Renal pelvis (tissue), 1 donor: ENCODE measurements at regions not wholly inside any gene's neighbourhood (a gene's known extent, or its start where the extent isn't known, plus 50 kb on each side); places are given as distances from the start of the nearest gene placed in this dataset.
"Not testable (repeated sequence)": the region's sequence is repeated elsewhere in the genome, so short reads cannot be mapped to it uniquely, and the experiment has no call there.

ENCODE experiments used
- DNase-seq: peaks from one replicate; pipeline ENCODE4 v3.0.0-alpha.2; 2013

DNA sequence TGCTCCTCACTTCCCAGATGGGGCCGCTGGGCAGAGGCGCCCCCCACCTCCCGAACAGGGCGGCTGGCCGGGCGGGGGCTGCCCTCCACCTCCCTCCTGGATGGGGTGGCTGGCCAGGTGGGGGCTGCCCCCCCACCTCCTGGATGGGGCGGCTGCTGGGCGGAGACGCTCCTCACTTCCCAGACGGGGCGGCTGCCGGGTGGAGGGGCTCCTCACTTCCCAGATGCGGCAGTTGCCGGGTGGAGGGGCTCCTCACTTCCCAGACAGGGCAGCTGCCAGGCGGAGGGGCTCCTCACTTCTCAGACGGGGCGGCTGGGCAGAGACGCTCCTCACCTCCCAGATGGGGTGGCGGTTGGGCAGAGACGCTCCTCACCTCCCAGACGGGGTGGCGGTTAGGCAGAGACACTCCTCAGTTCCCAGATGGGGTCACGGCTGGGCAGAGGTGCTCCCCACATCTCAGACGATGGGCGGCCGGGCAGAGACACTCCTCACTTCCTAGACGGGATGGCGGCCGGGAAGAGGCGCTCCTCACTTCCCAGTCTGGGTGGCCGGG, 428.8 kb downstream of the FGF13 start:
- not testable (repeated sequence) for DNase-seq

DNA sequence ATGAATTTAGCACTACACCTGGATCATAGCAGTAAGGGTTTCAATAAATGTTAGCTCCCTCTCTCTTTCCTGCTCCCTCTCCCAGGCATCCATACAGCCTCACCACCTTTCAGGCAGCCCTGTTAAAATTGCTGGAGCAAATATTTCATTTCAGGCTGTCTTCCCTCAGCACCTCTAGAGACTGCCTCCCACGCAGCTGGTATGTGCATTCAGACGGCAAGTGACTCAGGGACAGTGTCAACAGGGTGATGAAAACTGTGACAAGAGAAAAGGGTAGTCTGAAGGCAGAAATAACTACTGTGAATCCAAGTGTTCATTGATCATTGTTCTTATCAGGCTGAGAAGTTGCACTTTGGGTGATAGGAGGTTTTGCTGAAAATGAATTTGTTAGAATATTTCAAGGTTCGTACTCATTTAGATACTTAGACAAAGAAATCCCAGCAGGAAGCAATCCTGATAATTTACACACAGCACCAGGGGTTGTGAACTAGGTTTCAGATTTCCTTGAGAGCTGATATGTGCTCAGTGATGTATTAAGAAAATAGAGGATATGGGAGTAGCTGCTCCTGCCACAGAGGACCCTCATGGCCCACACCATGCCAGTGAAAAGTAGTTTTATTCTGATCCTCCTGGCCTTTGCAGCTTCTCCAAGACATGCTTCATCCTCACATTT, 424.2 kb downstream of the FGF13 start:
- DNase-seq = peak; percentile 48

DNA sequence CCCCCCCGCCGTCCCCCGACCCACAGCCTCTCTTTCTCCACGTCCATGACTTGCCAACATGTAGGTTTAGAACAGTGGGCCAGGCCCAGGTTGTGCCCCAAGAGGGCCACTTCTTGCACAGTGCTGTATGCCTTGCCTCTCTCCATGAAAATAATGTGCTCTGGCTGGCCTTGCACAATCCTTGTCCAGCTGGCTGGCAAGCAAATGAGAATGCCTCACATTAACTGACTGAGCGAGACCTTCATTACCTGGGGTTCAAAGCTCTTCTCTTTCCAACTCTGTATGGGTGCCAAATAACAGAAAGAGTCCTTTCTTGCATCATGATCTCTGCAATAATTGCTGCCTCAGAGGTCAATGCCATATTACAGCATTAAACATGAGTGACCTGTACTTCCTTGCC, 416.6 kb downstream of the FGF13 start:
- DNase-seq = no peak

DNA sequence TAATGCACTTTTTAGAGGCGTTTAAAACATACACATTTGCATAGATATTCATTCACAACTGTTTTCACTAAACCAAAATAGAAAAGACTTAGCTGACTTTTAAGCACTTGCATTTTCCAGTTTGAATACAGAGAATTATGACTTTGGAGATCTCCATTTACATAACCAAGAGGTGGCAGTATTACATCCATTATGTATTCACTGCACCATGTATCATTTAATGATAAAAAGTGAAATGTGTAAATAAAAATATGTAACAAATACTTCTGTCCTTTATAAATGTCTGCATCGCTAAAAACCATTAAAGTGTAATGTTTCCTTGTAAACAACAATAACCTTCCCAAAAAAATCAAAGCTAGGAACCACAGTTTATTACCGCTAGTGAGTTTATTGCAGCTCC, 413.2 kb downstream of the FGF13 start:
- no peak for DNase-seq

DNA sequence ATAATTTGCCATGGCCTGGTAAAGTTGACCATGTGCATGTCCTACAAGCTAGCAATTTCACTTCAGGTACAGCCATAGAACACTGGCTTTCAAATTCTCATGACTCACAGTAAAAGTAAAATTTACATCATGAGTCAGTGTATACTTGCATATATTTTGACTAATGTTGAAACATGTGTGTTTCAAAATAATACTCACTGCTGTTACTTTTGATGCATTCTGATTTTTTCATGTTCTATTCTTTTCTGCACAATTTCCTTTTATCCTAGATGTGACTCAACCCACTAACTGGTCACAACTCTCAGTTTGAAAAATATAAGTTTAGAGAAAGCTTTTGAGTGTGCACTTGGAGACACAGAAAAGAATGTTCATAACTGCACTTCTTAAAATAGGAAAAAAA, 365.7 kb downstream of the FGF13 start:
- no peak for DNase-seq

DNA sequence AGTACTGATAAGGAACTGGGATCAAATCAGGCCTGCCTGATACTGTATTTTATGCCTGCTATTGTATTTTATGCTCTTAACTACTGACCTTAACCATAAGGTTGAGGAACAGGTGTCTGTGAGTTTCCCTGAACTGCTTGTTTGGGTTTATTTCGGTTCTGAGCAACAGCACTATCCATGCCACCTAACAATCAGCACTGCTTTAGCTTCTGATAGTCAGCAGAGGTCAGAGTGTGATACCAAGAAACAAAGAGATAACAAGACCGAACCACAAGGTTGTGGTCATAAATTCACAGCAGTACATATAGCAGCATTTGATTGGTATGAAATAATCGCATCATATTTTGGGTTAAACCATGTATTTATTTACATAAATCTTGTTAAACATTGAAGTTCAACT, 362.2 kb downstream of the FGF13 start:
- no peak for DNase-seq

DNA sequence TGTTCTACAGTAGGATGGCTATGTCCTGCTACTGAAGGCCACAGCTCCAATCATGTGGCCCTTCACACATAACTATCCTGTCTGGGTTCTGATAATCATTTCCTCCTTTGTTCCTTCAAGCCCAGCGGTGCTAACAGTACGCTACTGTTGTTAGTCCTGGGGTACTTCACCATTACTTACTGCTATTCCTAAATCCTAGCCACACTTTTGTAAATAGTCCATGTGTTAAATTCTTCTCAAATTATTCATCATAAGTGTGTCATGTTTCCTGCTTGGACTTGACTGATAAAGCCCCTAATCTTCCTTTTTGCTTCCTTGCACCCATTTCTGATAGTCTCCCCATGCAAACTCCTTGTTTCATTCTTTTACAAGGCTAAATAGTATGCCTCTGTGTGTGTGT, 332.6 kb downstream of the FGF13 start:
- no peak for DNase-seq

DNA sequence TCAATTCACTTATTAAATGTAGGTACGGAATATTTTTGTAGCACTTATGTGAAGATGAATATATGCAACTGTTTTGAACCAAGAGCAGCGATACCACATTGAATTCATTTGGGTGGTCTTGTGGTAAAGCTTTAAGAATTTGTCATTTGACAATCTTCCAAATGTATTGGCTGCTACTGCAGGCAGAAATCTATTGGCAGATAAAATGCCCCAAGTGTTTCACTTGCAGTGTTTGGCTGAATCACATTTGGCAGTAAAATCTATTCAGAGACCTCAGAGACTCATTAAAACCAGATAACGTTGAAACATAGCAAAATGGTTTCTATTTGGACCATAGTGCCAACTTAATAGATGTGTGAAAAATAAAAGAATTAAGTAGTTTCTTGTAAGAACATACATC, 303.4 kb downstream of the FGF13 start:
- no peak for DNase-seq

DNA sequence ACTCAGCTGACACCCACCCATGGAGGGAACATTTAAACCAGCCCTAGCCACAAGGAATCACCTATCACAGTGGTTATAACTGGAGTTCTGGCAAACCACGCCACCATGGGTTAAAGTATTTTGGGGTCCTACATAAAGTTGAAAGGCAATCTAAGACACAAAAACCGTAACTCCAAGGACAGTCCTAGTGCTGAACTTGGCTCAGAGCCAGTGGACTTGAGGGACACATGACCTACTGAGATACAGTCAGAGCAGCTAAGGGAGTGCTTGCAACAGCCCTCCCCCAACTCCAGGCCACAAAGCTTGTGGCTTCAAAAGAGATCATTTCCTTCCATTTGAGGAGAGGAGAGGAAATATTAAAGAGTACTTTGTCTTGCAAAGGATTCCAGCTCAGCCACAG, 300.5 kb downstream of the FGF13 start:
- no peak for DNase-seq
